ENCODE measurements at regions not wholly inside any gene's neighbourhood (a gene's known extent, or its start where the extent isn't known, plus 50 kb on each side); places are given as distances from the start of the nearest gene placed in this dataset.

DNA sequence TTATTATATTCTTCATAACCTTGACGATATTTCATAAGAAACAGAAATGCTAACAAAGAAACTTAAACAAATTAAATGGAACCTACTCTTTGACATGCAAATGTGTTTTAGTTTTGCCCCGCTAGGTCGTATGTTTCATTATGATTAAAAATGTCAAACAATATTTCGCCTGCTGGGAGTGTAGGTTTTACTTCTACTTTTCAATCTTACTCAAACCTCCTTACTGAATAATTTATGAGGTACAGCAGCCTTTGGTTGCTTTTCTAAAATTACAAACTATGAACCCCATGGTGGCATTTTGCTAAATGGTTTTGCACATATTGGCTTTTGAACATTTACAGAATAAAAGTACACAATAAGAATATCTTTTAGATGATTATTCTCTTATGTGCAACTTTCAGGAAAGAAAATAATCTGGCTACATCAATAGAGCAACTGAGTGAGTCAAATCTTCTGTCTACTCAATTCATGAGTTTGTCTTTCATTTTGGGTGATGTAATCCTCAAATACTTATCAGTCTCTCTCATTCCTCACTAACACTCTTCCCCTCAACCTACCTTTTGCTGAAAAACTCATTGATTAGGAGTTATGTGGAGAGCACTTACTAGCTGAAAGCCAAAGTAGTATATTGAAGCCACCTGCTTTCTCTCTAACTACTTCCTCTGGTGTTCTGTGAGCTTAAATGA, 1226.4 kb downstream of the XPNPEP1 start:
- intact Hi-C loops (cut with DNase I), result no loop called here
- no peak overlapping the region for H3K4me3 ChIP-seq
- no peaks in the 10 kb centered on the region for H3K36me3 ChIP-seq
- TF ChIP-seq CTCF (IDR thresholded peaks at IDR 0.05), result no peak
- H3K4me1 ChIP-seq, result no peaks in the 10 kb centered on the region
- H3K27me3 ChIP-seq, result no peaks in the 10 kb centered on the region
- no peaks in the 10 kb centered on the region for H3K9me3 ChIP-seq
- no peak overlapping the region for H3K9ac ChIP-seq (ENCODE audit: low read depth in 2 of 2, low read length in 2 of 2)
- no peak for DNase-seq
- no peak overlapping the region for H3K27ac ChIP-seq

DNA sequence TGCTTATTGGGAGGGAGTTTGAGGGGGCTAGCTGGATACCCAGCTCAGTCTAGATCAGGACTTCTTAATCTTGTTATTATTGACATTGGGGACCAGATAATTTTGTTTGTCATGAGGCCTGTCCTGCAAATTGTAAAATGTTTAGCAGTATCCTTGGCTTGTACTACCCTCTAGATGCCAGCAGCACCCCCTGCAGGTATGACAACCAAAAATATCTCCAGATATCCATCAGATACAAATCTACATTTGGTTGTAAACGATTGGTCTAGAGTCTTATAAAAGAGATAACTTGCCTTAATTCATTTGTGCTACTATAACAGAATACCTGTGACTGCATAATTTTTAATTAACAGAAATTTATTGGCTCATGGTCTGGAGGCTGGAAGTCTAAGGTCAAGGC, 1232.2 kb downstream of the XPNPEP1 start:
- intact Hi-C loops (cut with DNase I), result no loop called here
- no peak overlapping the region for H3K27ac ChIP-seq
- no peak overlapping the region for H3K9ac ChIP-seq (ENCODE audit: low read depth in 2 of 2, low read length in 2 of 2)
- no peaks in the 10 kb centered on the region for H3K36me3 ChIP-seq
- H3K4me1 ChIP-seq, result no peaks in the 10 kb centered on the region
- DNase-seq, result no peak
- H3K27me3 ChIP-seq, result no peaks in the 10 kb centered on the region
- H3K4me3 ChIP-seq, result no peak overlapping the region
- no peak for TF ChIP-seq CTCF (IDR thresholded peaks at IDR 0.05)
- no peaks in the 10 kb centered on the region for H3K9me3 ChIP-seq

DNA sequence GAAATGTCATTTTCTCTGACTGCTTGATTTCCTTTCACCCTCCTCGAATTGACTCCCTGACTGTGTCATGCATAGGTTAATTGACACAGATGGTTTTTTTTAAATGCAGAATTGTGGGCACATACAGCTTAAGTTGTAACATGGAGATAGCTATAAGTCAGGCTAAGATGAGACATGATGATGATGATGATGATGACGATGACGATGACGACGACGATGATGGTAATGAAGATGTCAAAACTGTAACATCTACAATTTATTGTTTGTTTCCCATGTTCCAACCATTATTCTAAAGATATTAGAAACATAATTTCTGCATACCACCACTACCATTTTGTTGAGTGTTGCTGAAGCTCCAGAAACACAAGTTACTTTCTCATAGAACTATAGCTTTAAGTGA, 1232.8 kb downstream of the XPNPEP1 start:
- intact Hi-C loops (cut with DNase I), result no loop called here
- no peak for TF ChIP-seq CTCF (IDR thresholded peaks at IDR 0.05)
- H3K36me3 ChIP-seq, result no peaks in the 10 kb centered on the region
- H3K27ac ChIP-seq, result no peak overlapping the region
- H3K4me1 ChIP-seq, result no peaks in the 10 kb centered on the region
- no peaks in the 10 kb centered on the region for H3K27me3 ChIP-seq
- no peak overlapping the region for H3K4me3 ChIP-seq
- no peak for DNase-seq
- H3K9me3 ChIP-seq, result no peaks in the 10 kb centered on the region
- H3K9ac ChIP-seq (ENCODE audit: low read depth in 2 of 2, low read length in 2 of 2), result no peak overlapping the region

DNA sequence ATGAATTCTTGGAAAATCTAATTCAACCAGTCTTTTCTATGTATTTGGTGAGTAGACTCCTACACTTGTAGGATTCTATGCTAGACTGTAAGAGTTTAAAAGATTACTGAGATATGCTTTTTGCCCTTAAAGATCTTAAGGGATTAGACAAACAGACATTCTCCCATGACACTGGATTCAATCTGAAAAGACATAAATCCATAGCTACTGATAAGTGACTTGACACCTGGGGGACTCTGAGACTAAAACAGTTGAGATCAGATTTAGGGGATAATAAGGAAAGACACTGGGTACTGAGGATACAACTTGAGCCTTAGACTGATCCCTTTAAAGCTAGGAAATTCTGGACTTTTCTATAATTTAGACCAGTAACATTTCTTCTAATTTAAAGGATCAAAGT, 1233.4 kb downstream of the XPNPEP1 start:
- Histone ChIP-seq H3K27me3 (no peaks in the 10 kb centered on the region), H3K4me3 (no peak overlapping the region), H3K9me3 (no peaks in the 10 kb centered on the region), H3K27ac (no peak overlapping the region), H3K36me3 (no peaks in the 10 kb centered on the region), H3K4me1 (no peaks in the 10 kb centered on the region), H3K9ac (ENCODE audit: low read depth in 2 of 2, low read length in 2 of 2) (no peak overlapping the region)
- TF ChIP-seq CTCF (IDR thresholded peaks at IDR 0.05), result no peak
- no peak for DNase-seq
- intact Hi-C loops (cut with DNase I), result no loop called here

DNA sequence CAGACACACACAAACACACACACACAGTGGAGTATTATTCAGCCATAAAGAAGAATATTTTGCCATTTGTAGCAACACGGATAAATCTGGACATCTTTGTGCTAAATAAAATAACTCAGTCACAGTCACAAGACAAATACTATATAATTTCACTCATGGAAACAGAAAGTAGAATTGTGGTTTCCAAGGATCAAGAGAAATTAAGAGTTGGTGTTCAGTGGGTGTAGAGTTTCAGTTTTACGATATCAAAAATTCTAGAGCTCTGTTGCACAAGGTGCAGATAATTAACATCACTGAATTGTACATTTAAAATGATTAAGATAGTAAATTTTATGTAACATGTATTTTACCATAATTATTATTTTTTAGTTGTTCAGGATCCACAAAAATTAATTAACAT, 1235.0 kb downstream of the XPNPEP1 start:
- Histone ChIP-seq H3K9me3 (no peaks in the 10 kb centered on the region), H3K27ac (no peak overlapping the region), H3K4me3 (no peak overlapping the region), H3K27me3 (no peaks in the 10 kb centered on the region), H3K36me3 (no peaks in the 10 kb centered on the region), H3K4me1 (no peaks in the 10 kb centered on the region), H3K9ac (ENCODE audit: low read depth in 2 of 2, low read length in 2 of 2) (no peak overlapping the region)
- intact Hi-C loops (cut with DNase I), result no loop called here
- no peak for DNase-seq
- TF ChIP-seq CTCF (IDR thresholded peaks at IDR 0.05), result no peak

Data from colonic mucosa (tissue), 4 donors.